Keratinocyte (primary cell): ENCODE measurements at regions not wholly inside any gene's neighbourhood (a gene's known extent, or its start where the extent isn't known, plus 50 kb on each side); places are given as distances from the start of the nearest gene placed in this dataset.

Source experiments
- DNase-seq: peaks from one replicate; pipeline ENCODE4 v3.0.0-alpha.2; 2011; ENCODE audit warnings: low read depth, missing footprints, low spot score
- FAIRE-seq: peaks from 2 replicates; lab custom pipeline; 2011; peaks lifted over from hg19 to GRCh38; lab: Jason Lieb, UNC
- H2AFZ ChIP-seq: 2 replicates; pipeline ENCODE4 v1.6.0; 2012; ENCODE audit warnings: low read length, control low read depth, inconsistent platforms; ENCODE audit not compliant: control insufficient read depth
- H3K27ac ChIP-seq: 2 replicates; pipeline ENCODE4 v1.5.1; 2011; ENCODE audit warnings: low read length; ENCODE audit not compliant: control insufficient read depth, insufficient read depth
- H3K27me3 ChIP-seq: 3 replicates; pipeline ENCODE4 v1.6.0; 2011; ENCODE audit warnings: low read length; ENCODE audit not compliant: control insufficient read depth, insufficient read depth; ENCODE audit errors: extremely low read depth
- H3K36me3 ChIP-seq, 2 experiments: 2 replicates in 1 of 2; 3 replicates in 1 of 2; pipeline ENCODE4 v1.5.1; 2011; ENCODE audit warnings: low read length in 2 of 2, mild to moderate bottlenecking in 1 of 2; ENCODE audit not compliant: control insufficient read depth in 2 of 2, insufficient read depth in 2 of 2; ENCODE audit errors: extremely low read depth in 1 of 2
- H3K4me1 ChIP-seq: 3 replicates; pipeline ENCODE4 v1.5.1; 2011; ENCODE audit warnings: low read length; ENCODE audit not compliant: control insufficient read depth, insufficient read depth; ENCODE audit errors: extremely low read depth
- H3K4me2 ChIP-seq: 3 replicates; pipeline ENCODE4 v1.6.0; 2011; ENCODE audit warnings: low read depth, low read length; ENCODE audit not compliant: control insufficient read depth, insufficient read depth; ENCODE audit errors: extremely low read depth
- H3K4me3 ChIP-seq, 3 experiments: fragments of 200-600 bp in 1 of 3; sonication (generic) in 1 of 3; 2 replicates in 2 of 3; 3 replicates in 1 of 3; pipeline ENCODE4 v1.5.1; 2011 to 2016; ENCODE audit warnings: low read length in 3 of 3, mild to moderate bottlenecking in 3 of 3, control low read depth in 2 of 3, inconsistent platforms in 1 of 3, low read depth in 1 of 3, mixed read lengths in 1 of 3, mixed run types in 1 of 3, moderate library complexity in 1 of 3; ENCODE audit not compliant: control insufficient read depth in 2 of 3, insufficient read depth in 2 of 3; ENCODE audit errors: extremely low read depth in 1 of 3
- H3K79me2 ChIP-seq: 2 replicates; pipeline ENCODE4 v1.6.0; 2012; ENCODE audit warnings: low read length; ENCODE audit not compliant: control insufficient read depth, insufficient read depth
- H3K9ac ChIP-seq: 3 replicates; pipeline ENCODE4 v1.6.0; 2011; ENCODE audit warnings: low read length; ENCODE audit not compliant: control insufficient read depth, insufficient read depth; ENCODE audit errors: extremely low read depth
- H3K9me1 ChIP-seq: 3 replicates; pipeline ENCODE4 v1.6.0; 2011; ENCODE audit warnings: low read length; ENCODE audit not compliant: control insufficient read depth, insufficient read depth; ENCODE audit errors: extremely low read depth
- H3K9me3 ChIP-seq: 2 replicates; pipeline ENCODE4 v1.5.1; 2012; ENCODE audit warnings: low read depth, low read length; ENCODE audit not compliant: control insufficient read depth
- H4K20me1 ChIP-seq: 3 replicates; pipeline ENCODE4 v1.6.0; 2011; ENCODE audit warnings: low read length; ENCODE audit not compliant: control insufficient read depth, insufficient read depth; ENCODE audit errors: extremely low read depth
- CTCF ChIP-seq, 3 experiments: IDR thresholded peaks in 1 of 3; conservative IDR thresholded peaks in 1 of 3; optimal IDR thresholded peaks in 1 of 3; 2 replicates in 2 of 3; 3 replicates in 1 of 3; pipeline versions ENCODE3 to v1.5.1; 2011; ENCODE audit warnings: low read length in 3 of 3, mild to moderate bottlenecking in 3 of 3, moderate library complexity in 2 of 3, control low read depth in 1 of 3, inconsistent platforms in 1 of 3; ENCODE audit not compliant: insufficient read depth in 2 of 3; ENCODE audit errors: extremely low read depth in 1 of 3
- EZH2 ChIP-seq: IDR thresholded peaks from one replicate; pipeline ENCODE4 v1.6.1; 2012; ENCODE audit warnings: inconsistent platforms, mild to moderate bottlenecking, low read length, moderate library complexity
- dilution Hi-C: fragments of 300-500 bp; cut with MboI; formaldehyde crosslinking; loops from one replicate; pipeline ENCODE4 v1.7.0; 2020; ENCODE audit warnings: low sequenced_read_pairs; ENCODE audit not compliant: extremely low pct_ligation_motif_present

DNA sequence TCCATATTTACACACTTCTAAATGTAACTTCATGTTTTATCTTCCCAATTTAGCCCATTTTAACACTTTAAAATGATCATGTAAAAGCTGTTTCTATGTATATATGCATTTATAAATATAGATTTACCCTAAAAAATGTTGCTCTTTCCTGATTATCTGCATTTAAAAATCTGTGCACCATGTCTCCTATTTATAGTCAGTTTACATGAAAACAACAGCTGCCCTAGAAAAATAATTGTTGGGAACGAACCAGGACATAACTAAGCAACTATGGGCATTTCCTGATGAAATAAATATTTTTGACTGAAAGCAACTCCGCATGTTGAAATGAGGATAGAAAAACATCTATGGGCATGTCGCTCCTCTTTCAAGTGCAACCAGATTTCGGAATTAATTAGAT is 1368.2 kb downstream of the FAM181B start:
- FAIRE-seq = no peak
- H3K4me3 ChIP-seq = no peak overlapping the region
- dilution Hi-C loops = no loop called here
- no peak overlapping the region for H2AFZ ChIP-seq
- H3K27me3 ChIP-seq = no peaks in the 10 kb centered on the region
- H3K9me3 ChIP-seq = no peaks in the 10 kb centered on the region
- DNase-seq = no peak
- no peaks in the 10 kb centered on the region for H3K36me3 ChIP-seq
- no peak overlapping the region for H3K4me2 ChIP-seq
- H3K9ac ChIP-seq = no peak overlapping the region
- no peak overlapping the region for H3K27ac ChIP-seq
- no peaks in the 10 kb centered on the region for H3K79me2 ChIP-seq
- H3K9me1 ChIP-seq = no peaks in the 10 kb centered on the region
- TF ChIP-seq EZH2 = no peak
- TF ChIP-seq CTCF (optimal IDR thresholded peaks at IDR 0.05 in 1 of 3, IDR thresholded peaks at IDR 0.05 in 1 of 3, conservative IDR thresholded peaks at IDR 0.05 in 1 of 3; ENCODE audit: extremely low read depth in 1 of 3, insufficient read depth in 2 of 3, low read length in 3 of 3) = no peak
- H3K4me1 ChIP-seq = no peaks in the 10 kb centered on the region
- H4K20me1 ChIP-seq = no peaks in the 10 kb centered on the region

GRCh38 chr11:81359476-81359875 is 1374.2 kb downstream of the FAM181B start:
- DNase-seq (no peak), FAIRE-seq (no peak)
- H3K9me3 ChIP-seq = no peaks in the 10 kb centered on the region
- no peaks in the 10 kb centered on the region for H3K79me2 ChIP-seq
- H3K9ac ChIP-seq = no peak overlapping the region
- no peak overlapping the region for H3K4me3 ChIP-seq
- H3K27me3 ChIP-seq = no peaks in the 10 kb centered on the region
- TF ChIP-seq EZH2 (no peak), CTCF (optimal IDR thresholded peaks at IDR 0.05 in 1 of 3, IDR thresholded peaks at IDR 0.05 in 1 of 3, conservative IDR thresholded peaks at IDR 0.05 in 1 of 3; ENCODE audit: extremely low read depth in 1 of 3, insufficient read depth in 2 of 3, low read length in 3 of 3) (no peak)
- H3K4me2 ChIP-seq = no peak overlapping the region
- no peaks in the 10 kb centered on the region for H4K20me1 ChIP-seq
- H3K36me3 ChIP-seq = no peaks in the 10 kb centered on the region
- no peak overlapping the region for H2AFZ ChIP-seq
- H3K27ac ChIP-seq = no peak overlapping the region
- no peaks in the 10 kb centered on the region for H3K9me1 ChIP-seq
- dilution Hi-C loops = no loop called here
- no peaks in the 10 kb centered on the region for H3K4me1 ChIP-seq
